Stomach smooth muscle (tissue), 2 donors: ENCODE measurements at regions not wholly inside any gene's neighbourhood (a gene's known extent, or its start where the extent isn't known, plus 50 kb on each side); places are given as distances from the start of the nearest gene placed in this dataset.

ENCODE experiments used
- H3K27ac ChIP-seq: one replicate; pipeline ENCODE4 v1.7.0; 2013; ENCODE audit warnings: mild to moderate bottlenecking, low read length, inconsistent platforms
- H3K27me3 ChIP-seq, 2 donors: one replicate each; pipeline ENCODE4 v1.7.0; 2013; ENCODE audit warnings: low read length in 2 of 2; ENCODE audit not compliant: insufficient read depth in 2 of 2, control insufficient read depth in 1 of 2
- H3K36me3 ChIP-seq, 2 donors: one replicate each; pipeline ENCODE4 v1.7.0; 2013; ENCODE audit warnings: low read length in 2 of 2; ENCODE audit not compliant: control insufficient read depth in 2 of 2, insufficient read depth in 2 of 2
- H3K4me1 ChIP-seq: one replicate; pipeline ENCODE4 v1.7.0; 2013; ENCODE audit warnings: low read length; ENCODE audit not compliant: control insufficient read depth, insufficient read depth
- H3K4me3 ChIP-seq, 2 donors: one replicate each; pipeline ENCODE4 v1.7.0; 2013; ENCODE audit warnings: low read length in 2 of 2
- H3K9ac ChIP-seq, 2 donors: one replicate each; pipeline ENCODE4 v1.7.0; 2013; ENCODE audit warnings: low read length in 2 of 2, mild to moderate bottlenecking in 1 of 2
- H3K9me3 ChIP-seq, 2 donors: one replicate each; pipeline ENCODE4 v1.7.0; 2013; ENCODE audit warnings: low read length in 2 of 2; ENCODE audit not compliant: control insufficient read depth in 2 of 2
- donor health status: healthy.
- donor health status: Pancreatic carcinoma.

DNA sequence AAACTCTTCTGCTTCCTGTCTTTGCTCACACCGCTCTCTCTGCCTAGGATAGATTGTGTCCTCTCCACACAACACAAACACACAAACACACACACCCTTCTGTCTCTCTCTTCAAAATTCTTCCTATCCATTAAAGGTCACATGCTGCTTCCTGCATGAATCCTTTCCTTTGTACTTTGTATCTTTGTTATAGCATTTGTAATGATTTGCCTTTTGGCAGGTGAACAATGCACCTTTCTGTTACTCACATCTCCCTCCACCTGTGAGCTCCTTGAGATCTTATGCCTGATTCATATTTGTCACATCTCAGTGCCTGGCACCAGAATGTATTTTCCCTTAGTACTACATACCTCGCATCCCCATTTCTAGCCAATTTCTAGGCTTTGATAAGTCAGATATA, 251.4 kb upstream of the UMPS start:
- no peak overlapping the region for H3K27ac ChIP-seq
- no peak overlapping the region for H3K4me3 ChIP-seq
- peaks cover 4 to 24% of the 10 kb centered on the region in 2 donors for H3K36me3 ChIP-seq

DNA sequence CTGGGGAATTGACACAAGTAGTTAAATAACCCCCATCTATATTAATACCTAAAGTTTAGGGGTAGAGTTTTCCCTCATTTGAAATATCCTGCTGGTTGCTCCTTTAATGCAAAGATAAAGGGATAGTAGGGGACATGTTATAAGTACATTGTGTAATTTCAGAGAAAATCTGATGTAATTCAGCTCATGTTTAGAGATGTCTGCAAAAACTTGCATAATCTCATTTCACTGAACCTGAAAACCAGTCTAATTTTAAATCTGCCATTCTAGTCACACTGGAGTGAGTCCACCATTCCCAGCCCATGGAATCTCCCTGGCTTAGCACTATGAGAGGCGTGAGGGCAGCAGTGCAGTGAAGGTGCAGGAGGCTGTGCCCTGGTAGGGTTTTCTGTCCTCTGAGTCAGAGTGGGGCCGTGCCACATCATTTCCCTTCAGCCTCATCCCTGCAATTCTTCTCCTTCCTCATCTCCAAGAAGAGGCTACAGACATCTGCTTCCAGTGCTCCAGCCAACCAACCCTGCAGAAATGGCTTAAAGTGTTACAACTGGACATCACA, 246.3 kb upstream of the UMPS start:
- Histone ChIP-seq H3K9me3 (no peaks in the 10 kb centered on the region), H3K9ac (no peak overlapping the region), H3K4me3 (no peak overlapping the region), H3K36me3 (peaks cover 8 to 15% of the 10 kb centered on the region in 2 donors), H3K4me1 (no peaks in the 10 kb centered on the region), H3K27ac (no peak overlapping the region), H3K27me3 (no peaks in the 10 kb centered on the region)

More for the DNA sequence above, 251.4 kb upstream of the UMPS start:
- no peak overlapping the region for H3K9ac ChIP-seq
- H3K9me3 ChIP-seq: no peaks in the 10 kb centered on the region
- no peaks in the 10 kb centered on the region for H3K4me1 ChIP-seq
- no peaks in the 10 kb centered on the region for H3K27me3 ChIP-seq

DNA sequence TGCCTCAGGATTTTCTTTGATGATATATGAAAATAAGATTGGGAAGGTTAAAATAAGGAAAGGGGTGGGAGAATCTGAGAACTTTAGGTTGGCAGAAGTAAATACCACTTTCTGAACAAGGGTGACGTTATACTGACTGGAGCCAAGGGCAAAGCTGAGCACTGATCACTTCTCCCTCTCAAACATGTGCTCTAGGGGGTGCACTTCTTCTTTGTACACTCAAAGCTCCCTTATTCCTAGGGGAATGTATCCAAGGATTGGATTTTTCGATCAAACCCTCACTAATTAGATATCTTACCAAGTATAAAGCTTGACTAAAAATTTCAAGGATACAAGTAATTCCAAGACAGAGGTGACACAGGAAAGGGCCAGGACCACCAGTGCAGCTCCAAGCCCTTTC, 243.9 kb upstream of the UMPS start:
- no peak overlapping the region for H3K9ac ChIP-seq
- no peak overlapping the region for H3K4me3 ChIP-seq
- no peaks in the 10 kb centered on the region for H3K4me1 ChIP-seq
- no peaks in the 10 kb centered on the region for H3K27me3 ChIP-seq
- H3K9me3 ChIP-seq: no peaks in the 10 kb centered on the region
- peaks cover 8 to 18% of the 10 kb centered on the region in 2 donors for H3K36me3 ChIP-seq
- no peak overlapping the region for H3K27ac ChIP-seq

DNA sequence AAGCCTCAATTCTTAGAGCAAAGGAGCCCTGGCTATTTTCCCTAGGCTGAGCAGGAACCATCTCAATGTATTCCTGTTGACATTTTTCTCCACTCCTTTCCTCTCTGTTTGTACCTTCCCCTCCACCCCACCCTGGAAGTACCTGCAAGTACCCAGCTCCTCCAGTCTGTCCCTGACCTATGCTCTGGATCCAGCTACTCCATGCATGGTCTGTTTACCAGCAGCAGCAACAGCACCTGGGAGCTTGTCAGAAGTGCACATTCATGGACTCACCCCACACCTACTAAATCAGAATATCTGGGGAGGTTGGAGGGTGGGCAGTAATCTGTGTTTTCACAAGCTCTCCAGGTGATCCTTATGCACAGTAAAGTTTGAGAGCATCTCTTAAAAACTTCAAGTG, 240.7 kb upstream of the UMPS start:
- Histone ChIP-seq H3K9me3 (no peaks in the 10 kb centered on the region), H3K9ac (no peak overlapping the region), H3K4me1 (no peaks in the 10 kb centered on the region), H3K27ac (no peak overlapping the region), H3K36me3 (peaks cover 4 to 7% of the 10 kb centered on the region in 2 donors), H3K27me3 (no peaks in the 10 kb centered on the region), H3K4me3 (no peak overlapping the region)

DNA sequence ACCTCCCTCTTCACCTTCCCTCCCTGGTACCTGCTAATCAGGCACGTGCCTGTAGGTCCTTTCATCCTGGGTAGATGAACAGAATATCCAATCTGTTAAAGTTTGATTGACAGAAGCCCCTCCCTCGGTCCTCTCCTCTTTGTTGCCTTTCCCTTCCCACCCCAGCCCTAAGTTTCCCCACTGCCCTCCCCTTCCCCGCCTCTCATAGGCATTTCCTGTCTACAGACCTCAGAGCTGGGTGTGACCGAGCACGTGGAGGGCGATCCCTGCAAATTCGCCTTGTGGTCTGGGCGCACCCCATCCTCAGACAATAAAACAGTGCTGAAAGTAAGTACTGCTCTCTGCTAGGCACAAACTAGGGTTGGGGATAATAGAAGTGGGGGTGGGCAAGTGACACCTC, 239.2 kb upstream of the UMPS start:
- Histone ChIP-seq H3K4me3 (no peak overlapping the region), H3K4me1 (no peaks in the 10 kb centered on the region), H3K36me3 (peaks cover 4 to 7% of the 10 kb centered on the region in 2 donors), H3K27me3 (no peaks in the 10 kb centered on the region), H3K9me3 (no peaks in the 10 kb centered on the region), H3K27ac (no peak overlapping the region), H3K9ac (no peak overlapping the region)

DNA sequence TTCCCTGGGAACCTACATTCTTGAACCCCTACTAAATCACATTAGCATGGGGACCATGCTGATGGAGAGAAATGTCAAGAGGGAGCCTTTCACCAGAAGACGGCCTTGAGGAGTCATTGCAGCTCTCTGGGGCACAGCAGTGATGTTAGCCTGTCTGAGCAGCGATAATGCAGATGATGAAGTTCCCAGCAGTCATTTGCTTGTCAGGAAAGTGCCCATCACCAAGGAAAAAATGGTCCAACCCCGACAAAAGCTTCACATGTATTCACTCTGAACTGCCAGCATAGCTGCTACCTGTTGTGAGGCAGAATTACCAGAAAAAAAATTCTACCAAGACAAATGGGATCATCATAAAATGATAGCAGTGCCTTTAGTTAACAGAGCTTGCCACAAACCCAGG, 238.4 kb upstream of the UMPS start:
- H3K9me3 ChIP-seq: no peaks in the 10 kb centered on the region
- H3K4me1 ChIP-seq: no peaks in the 10 kb centered on the region
- no peak overlapping the region for H3K9ac ChIP-seq
- H3K27ac ChIP-seq: no peak overlapping the region
- no peak overlapping the region for H3K4me3 ChIP-seq
- peaks cover 4 to 10% of the 10 kb centered on the region in 2 donors for H3K36me3 ChIP-seq
- H3K27me3 ChIP-seq: no peaks in the 10 kb centered on the region

DNA sequence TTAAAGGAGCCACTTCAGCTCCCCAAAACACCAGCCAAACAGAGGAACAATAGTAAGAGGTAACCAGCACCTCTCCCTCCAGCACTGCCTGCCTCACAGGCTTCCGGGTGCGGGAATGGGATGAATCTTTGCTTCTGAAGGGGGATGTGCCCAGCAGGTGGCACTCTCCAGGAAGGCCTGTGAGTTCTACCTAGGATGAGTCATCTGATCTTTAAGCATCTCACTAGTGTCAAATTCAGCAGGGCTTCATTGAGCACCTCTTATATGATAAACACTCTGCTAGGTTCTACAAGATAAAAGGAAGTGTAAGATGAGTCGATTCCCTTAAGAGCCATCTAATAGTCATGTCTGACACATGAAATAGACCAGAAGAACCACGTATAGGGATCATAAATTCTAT, 237.4 kb upstream of the UMPS start:
- Histone ChIP-seq H3K4me1 (no peaks in the 10 kb centered on the region), H3K9ac (no peak overlapping the region), H3K27me3 (no peaks in the 10 kb centered on the region), H3K9me3 (no peaks in the 10 kb centered on the region), H3K36me3 (peaks cover 4 to 10% of the 10 kb centered on the region in 2 donors), H3K27ac (no peak overlapping the region), H3K4me3 (no peak overlapping the region)

DNA sequence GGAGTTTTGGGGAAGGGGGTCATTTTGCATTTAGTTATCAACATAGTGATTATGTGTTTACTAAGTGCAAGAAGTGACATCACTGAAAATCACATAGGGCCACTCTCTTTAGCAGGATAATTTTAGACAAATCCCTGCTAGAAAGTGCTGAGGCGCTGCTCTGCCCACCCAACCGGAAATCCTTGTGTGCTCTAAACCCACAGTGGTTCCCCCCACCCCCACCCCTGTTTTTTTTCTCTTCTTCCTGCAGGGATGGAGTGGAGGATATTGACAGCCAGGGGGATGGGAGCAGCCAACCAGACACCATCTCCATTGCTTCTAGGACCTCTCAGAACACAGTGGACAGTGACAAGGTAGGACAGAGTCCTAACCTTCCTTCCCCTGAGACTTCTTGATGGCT, 234.2 kb upstream of the UMPS start:
- Histone ChIP-seq H3K36me3 (peaks cover 0 to 3% of the 10 kb centered on the region in 2 donors), H3K9ac (no peak overlapping the region), H3K27ac (no peak overlapping the region), H3K27me3 (no peaks in the 10 kb centered on the region), H3K4me3 (no peak overlapping the region), H3K9me3 (no peaks in the 10 kb centered on the region), H3K4me1 (no peaks in the 10 kb centered on the region)

DNA sequence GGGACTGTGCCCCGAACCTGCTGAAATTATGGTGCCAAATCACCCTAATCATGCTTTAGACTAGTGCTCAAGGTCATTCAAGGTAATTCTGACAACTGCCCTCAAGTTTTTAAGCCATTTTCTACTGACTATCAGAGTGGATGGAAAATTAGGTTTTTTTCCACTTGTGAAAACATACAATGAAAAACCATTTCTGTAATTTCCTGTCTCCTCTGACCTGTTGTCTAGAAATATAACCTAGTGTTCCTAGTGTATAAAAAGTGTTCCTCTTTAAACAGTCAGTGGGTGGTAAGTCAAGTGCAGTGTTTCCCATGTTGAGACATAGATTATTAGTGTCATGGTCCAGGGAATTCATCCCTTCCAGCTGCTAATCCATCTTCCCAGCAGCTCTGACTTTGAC, 232.8 kb upstream of the UMPS start:
- H3K9me3 ChIP-seq: no peaks in the 10 kb centered on the region
- no peak overlapping the region for H3K4me3 ChIP-seq
- no peaks in the 10 kb centered on the region for H3K4me1 ChIP-seq
- H3K27ac ChIP-seq: no peak overlapping the region
- H3K27me3 ChIP-seq: no peaks in the 10 kb centered on the region
- peaks cover 0 to 3% of the 10 kb centered on the region in 2 donors for H3K36me3 ChIP-seq
- no peak overlapping the region for H3K9ac ChIP-seq

DNA sequence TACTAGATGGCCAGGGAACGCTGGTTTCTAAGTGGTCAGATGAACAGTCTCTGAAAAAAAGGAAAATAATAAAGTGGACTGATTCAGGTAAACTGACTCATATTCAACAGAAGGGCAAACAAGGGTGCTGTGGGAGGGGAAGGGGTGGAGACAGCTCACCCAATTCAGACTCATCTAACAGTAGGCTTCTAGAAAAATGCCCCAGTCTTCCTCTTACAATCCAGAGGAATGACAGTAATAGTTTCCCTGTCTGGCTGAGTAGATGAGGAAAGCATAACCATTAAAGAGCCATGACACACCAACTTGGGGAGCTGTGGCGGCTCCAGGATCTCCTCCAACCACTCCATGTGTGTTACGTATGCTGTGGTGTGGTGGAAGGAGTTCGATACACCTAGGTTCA, 231.4 kb upstream of the UMPS start:
- H3K4me3 ChIP-seq: no peak overlapping the region
- peaks cover 0 to 3% of the 10 kb centered on the region in 2 donors for H3K36me3 ChIP-seq
- no peak overlapping the region for H3K9ac ChIP-seq
- no peaks in the 10 kb centered on the region for H3K9me3 ChIP-seq
- no peak overlapping the region for H3K27ac ChIP-seq
- H3K4me1 ChIP-seq: no peaks in the 10 kb centered on the region
- H3K27me3 ChIP-seq: no peaks in the 10 kb centered on the region

DNA sequence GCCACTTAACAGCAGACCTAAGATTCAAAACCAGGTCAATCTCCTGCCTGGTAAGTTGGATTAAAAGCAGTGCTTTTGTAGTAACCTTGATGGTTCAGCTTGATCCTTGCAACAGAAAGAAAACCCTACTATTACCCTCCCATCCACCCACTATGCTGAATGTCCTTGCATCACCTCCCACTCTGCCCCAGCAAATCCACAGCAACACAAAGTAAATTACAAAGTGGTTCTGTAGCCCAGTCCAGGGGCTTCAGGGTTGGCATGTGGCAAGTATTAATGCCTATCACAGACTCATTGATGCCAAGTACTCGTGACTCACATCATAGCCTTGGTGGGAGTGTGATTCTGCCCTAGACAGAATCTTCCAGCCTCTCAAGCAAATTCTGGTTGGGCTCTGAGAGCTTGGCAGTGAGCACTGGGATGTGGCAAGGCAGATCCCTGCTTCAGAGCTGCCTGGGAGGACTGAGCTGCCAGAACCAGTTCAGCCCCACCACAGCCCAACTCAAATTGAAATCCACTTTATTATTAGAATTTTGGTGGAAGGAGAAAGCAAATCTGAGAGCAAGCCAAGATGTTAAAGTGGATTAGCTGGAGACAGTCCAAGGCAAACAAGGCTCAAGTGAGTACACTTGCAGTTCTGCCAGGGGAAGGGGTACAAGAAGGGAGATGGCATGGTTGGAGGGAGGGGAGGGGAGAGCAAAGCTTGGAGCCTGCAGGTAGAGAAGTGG, 225.8 kb upstream of the UMPS start:
- peaks cover 0 to 2% of the 10 kb centered on the region in 2 donors for H3K36me3 ChIP-seq
- H3K4me1 ChIP-seq: peaks cover 5% of the 10 kb centered on the region
- no peaks in the 10 kb centered on the region for H3K27me3 ChIP-seq
- H3K4me3 ChIP-seq: no peak overlapping the region
- no peak overlapping the region for H3K9ac ChIP-seq
- no peaks in the 10 kb centered on the region for H3K9me3 ChIP-seq
- H3K27ac ChIP-seq: peak overlapping the region; percentile 49
